KOPT-K1 (cell line): ENCODE measurements at regions not wholly inside any gene's neighbourhood (a gene's known extent, or its start where the extent isn't known, plus 50 kb on each side); places are given as distances from the start of the nearest gene placed in this dataset.

Experiments
- H3K27ac ChIP-seq: fragments of 200-600 bp; sonication (generic); 2 replicates; pipeline ENCODE4 v1.5.1; 2016; ENCODE audit warnings: antibody characterized with exemption, mild to moderate bottlenecking, low read depth, low read length; ENCODE audit not compliant: poor library complexity, severe bottlenecking
- H3K36me3 ChIP-seq: fragments of 200-600 bp; sonication (generic); 2 replicates; pipeline ENCODE4 v1.5.1; 2017; ENCODE audit warnings: antibody characterized with exemption, mild to moderate bottlenecking, low read length, moderate library complexity; ENCODE audit not compliant: insufficient read depth
- H3K9me3 ChIP-seq: fragments of 200-600 bp; sonication (generic); 2 replicates; pipeline ENCODE4 v1.5.1; 2017; ENCODE audit warnings: antibody characterized with exemption, low read length, mild to moderate bottlenecking; ENCODE audit not compliant: insufficient read depth, poor library complexity, severe bottlenecking

DNA sequence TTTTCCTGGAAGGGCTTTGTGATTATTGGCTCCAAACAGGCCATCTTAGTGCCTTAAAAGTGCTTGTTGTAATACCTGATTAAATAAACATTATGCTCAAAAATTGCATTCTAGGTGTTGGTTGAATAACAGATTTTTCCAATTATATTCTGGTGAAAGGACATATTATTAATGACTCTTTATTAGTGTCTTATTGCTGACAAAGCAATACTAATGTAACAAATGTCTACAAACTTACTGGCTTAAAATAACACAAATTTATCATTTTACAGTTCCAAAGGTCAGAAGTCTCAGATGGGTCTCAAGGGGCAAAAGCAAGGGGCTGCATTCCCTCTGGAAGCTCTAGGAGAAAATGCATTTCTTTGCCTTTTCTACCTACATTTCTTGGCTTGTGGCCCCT, 86.9 kb upstream of the CPM start:
- no peaks in the 10 kb centered on the region for H3K9me3 ChIP-seq
- no peak overlapping the region for H3K27ac ChIP-seq
- H3K36me3 ChIP-seq: no peaks in the 10 kb centered on the region

DNA sequence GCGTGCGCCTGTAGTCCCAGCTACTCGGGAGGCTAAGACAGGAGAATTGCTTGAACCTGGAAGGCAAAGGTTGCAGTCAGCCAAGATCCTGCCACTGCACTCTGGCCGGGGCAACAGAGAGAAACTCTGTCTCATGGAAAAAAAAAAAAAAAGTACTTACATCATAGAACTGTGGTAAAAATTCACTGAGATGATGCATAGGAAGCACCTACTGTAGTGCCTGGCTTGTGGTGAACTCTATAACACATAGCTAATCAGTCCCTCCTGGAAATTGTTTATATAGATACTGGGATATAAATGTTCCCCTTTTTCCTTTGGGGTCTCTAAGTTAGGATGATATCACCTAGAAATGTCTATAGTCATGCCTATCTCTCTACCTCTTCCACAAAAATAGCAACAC, 89.7 kb upstream of the CPM start:
- no peaks in the 10 kb centered on the region for H3K36me3 ChIP-seq
- no peak overlapping the region for H3K27ac ChIP-seq

DNA sequence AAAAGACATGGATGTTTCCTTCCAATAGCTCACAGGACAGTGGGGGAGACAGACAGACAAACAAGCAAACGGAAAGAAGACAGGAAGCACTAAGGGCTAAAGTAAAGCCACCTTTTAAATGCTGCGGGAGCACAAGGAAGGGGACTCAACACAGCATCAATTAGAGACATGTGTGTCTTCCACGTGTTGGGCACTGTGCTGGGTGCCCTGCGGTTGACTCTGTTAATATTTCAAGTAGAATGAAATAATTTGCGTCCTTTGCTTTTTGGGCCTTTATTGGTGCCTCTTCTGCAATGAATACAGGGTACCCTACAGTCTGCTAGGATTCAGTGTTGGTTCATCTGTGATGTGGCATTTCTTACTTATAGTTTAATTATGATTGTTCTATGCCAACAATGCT, 90.9 kb upstream of the CPM start:
- no peaks in the 10 kb centered on the region for H3K36me3 ChIP-seq
- no peaks in the 10 kb centered on the region for H3K9me3 ChIP-seq
- no peak overlapping the region for H3K27ac ChIP-seq

More for the DNA sequence above, 89.7 kb upstream of the CPM start:
- H3K9me3 ChIP-seq: no peaks in the 10 kb centered on the region

- no peaks in the 10 kb centered on the region for H3K36me3 ChIP-seq
- H3K27ac ChIP-seq: no peak overlapping the region
- no peaks in the 10 kb centered on the region for H3K9me3 ChIP-seq
These were observed 91.4 kb upstream of the CPM start for GRCh38 chr12:69024413-69024812.

DNA sequence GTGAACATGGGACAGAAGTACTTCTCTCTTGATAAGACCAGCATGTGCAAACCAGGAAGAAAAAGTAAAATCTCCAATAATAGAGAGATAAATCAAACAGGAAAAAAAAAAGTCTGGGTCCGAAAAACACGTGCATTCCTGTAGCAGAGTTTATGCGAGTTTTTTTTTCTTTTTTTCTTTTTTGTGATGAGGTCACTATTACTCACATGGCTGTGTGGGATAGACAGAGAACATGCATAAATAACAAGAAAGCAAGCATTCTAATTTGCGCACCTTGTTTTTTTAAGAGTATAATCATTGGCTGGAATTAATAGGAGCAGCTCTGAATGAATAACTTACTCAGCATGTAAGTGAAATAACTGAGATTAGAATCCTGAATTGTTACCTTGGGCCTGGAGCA, 91.9 kb upstream of the CPM start:
- H3K9me3 ChIP-seq: no peaks in the 10 kb centered on the region
- H3K36me3 ChIP-seq: no peaks in the 10 kb centered on the region
- no peak overlapping the region for H3K27ac ChIP-seq

DNA sequence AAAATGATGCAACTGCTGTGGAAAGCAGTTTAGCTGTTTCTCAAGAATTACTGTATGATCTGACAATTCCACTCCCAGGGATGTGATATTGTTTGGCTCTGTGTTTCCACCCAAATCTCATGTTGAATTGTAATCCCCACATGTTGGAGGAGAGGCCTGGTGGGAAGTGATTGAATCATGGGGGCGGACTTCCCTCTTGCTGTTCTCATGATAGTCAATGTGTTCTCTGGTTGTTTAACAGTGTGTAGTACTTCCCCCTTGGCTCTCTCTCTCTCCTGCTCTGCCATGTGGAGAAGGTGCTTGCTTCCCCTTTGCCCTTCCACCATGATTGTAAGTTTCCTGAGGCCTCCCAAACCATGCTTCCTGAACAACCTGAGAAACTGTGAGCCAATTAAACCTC, 93.4 kb upstream of the CPM start:
- H3K36me3 ChIP-seq: no peaks in the 10 kb centered on the region
- no peaks in the 10 kb centered on the region for H3K9me3 ChIP-seq
- H3K27ac ChIP-seq: no peak overlapping the region

DNA sequence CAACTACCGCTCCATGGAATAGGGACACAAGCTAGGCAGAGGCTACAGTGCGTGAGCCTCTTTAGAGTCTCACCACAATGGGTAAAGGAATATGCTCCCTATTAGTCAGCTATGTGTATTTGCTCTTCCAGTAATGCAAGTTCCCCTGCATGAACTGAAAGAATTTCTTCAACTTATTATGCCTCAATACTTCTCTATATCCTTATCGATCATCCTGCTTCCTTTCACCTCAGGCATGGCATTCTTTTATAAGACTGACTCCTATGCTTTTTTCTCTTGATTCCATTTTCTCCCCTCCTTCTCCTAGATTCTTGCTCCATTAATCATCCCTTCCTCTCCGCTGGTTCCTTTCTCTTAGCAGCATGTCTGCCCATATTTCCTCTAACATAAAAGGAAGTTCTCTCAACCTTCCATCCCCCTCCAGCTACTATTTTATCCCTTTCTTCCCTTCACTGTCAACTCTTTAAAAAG, 94.5 kb upstream of the CPM start:
- Histone ChIP-seq H3K27ac (no peak overlapping the region), H3K9me3 (no peaks in the 10 kb centered on the region), H3K36me3 (no peaks in the 10 kb centered on the region)

DNA sequence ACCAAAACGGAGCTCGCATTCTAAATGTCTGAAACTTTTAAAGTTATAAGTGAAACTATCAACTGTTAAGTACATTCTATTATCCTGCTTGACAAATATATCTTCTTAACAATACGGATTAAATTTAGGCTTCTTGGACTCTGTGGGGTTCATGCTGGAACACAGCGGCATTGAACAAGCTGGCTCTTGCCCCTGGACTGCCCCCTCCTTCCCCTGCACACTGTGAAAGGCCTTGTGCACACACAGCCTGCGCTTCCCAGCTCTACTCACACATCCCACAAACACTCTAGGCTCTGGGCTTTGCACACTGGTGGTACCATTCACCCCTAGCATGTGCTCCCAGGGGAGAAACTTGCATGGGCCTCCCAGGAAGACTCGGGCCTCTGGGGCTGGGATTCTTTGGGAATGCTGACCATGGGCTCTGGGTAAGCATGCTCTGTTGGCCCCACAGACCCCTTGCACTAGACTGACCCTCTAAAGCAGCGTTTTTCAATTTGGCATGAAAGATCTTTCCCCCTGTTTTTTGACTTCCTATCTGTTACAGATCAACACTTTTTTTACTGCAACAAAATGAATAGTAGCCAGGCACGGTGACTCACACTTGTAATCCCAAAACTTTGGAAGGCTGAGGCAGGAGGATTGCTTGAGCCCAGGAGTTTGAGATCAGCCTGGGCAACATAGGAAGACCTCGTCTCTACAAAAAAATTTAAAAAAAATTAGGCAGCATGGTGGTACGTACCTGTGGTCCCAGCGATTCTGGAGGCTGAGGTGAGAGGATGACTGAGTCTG, 96.2 kb upstream of the CPM start:
- Histone ChIP-seq H3K27ac (no peak overlapping the region), H3K36me3 (no peaks in the 10 kb centered on the region), H3K9me3 (no peaks in the 10 kb centered on the region)

DNA sequence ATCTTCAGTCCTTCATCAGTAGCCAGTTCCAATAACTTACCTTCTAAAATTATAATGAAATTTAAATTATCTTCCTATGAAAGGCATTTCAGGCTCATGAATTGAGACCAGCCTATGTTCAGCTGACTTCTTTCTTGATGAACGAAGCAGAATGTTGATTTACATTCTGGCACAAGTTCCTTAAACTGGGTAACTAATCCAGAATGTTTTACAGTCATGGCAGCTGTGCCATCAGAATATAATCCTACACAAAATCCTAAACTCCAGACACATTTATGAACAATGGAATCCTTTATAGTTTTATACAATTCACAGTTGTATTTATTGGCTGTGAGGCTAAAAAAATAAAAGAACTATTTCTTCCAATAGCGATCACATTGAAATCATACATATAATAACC, 97.3 kb upstream of the CPM start:
- no peaks in the 10 kb centered on the region for H3K36me3 ChIP-seq

GRCh38 chr12:69036533-69036932, 103.6 kb upstream of the CPM start:
- no peaks in the 10 kb centered on the region for H3K9me3 ChIP-seq
- H3K27ac ChIP-seq: no peak overlapping the region
- H3K36me3 ChIP-seq: no peaks in the 10 kb centered on the region

More for the DNA sequence above, 97.3 kb upstream of the CPM start:
- no peak overlapping the region for H3K27ac ChIP-seq
- H3K9me3 ChIP-seq: no peaks in the 10 kb centered on the region

- Histone ChIP-seq H3K9me3 (no peaks in the 10 kb centered on the region), H3K27ac (no peak overlapping the region), H3K36me3 (no peaks in the 10 kb centered on the region)
These were observed 104.0 kb upstream of the CPM start for GRCh38 chr12:69036999-69037398.

DNA sequence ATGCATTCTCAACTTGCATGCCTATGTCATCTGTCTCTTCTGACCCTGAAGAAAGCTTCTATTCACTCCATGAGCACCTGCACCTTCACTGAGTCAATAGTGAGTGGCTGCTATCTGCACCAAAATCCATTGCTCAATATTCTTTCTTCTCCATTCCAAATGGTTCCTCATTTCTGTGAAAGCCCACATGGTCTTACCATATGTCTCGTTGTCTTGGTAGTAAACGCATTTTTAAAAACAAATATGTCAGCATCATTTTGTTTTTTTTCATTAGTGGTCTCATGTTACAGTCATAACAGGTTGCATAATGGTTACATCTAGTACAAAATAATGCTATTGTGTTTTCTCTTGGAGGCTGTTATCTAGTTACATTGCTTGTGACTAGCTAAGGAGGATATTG, 106.9 kb upstream of the CPM start:
- H3K27ac ChIP-seq: no peak overlapping the region
- H3K36me3 ChIP-seq: no peaks in the 10 kb centered on the region
- H3K9me3 ChIP-seq: no peaks in the 10 kb centered on the region

GRCh38 chr12:69042557-69042956, 109.6 kb upstream of the CPM start:
- Histone ChIP-seq H3K9me3 (no peaks in the 10 kb centered on the region), H3K36me3 (no peaks in the 10 kb centered on the region), H3K27ac (no peak overlapping the region)

GRCh38 chr12:69042970-69043369, 110.0 kb upstream of the CPM start:
- no peak overlapping the region for H3K27ac ChIP-seq
- no peaks in the 10 kb centered on the region for H3K36me3 ChIP-seq

GRCh38 chr12:69044887-69045286, 111.9 kb upstream of the CPM start:
- no peaks in the 10 kb centered on the region for H3K36me3 ChIP-seq
- H3K9me3 ChIP-seq: no peaks in the 10 kb centered on the region
- no peak overlapping the region for H3K27ac ChIP-seq

More at GRCh38 chr12:69042970-69043369, 110.0 kb upstream of the CPM start:
- no peaks in the 10 kb centered on the region for H3K9me3 ChIP-seq

DNA sequence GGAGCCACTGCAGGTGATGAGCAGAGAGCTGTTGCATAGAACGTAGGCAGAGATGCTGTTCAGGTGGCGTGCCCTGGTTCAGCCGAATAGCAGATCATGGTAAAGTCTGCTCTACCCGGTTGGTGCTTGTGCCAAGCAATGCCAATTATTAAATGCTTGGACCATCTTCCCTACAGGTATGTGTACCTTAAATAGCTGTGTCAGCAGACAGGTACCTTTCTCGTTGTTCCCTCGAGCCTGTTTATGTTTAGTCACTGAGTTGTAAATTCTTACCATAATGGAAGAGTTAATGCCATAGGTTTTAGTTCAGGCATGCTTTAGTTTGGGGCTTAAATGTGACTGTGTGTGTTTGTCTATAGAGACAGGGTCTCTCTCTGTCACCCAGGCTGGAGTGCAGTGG, 112.5 kb upstream of the CPM start:
- no peaks in the 10 kb centered on the region for H3K9me3 ChIP-seq
- H3K27ac ChIP-seq: no peak overlapping the region
- no peaks in the 10 kb centered on the region for H3K36me3 ChIP-seq
